Sigmoid colon (tissue), 4 donors: ENCODE measurements at regions not wholly inside any gene's neighbourhood (a gene's known extent, or its start where the extent isn't known, plus 50 kb on each side); places are given as distances from the start of the nearest gene placed in this dataset.

Experiments
- CTCF ChIP-seq, 4 experiments: fragments of 450-650 bp in 3 of 4; fragments of 200-600 bp in 1 of 4; IDR thresholded peaks; one replicate each; pipeline ENCODE4 v1.5.1; 2016 to 2019; ENCODE audit warnings: antibody characterized with exemption in 4 of 4, mild to moderate bottlenecking in 3 of 4, moderate library complexity in 2 of 4
- EP300 ChIP-seq, 4 donors: sonication (generic); formaldehyde crosslinking; IDR thresholded peaks; one replicate each; pipeline ENCODE4 v1.6.1; 2017; ENCODE audit warnings: antibody characterized with exemption in 4 of 4
- POLR2A ChIP-seq, 2 donors: fragments of 450-650 bp; IDR thresholded peaks; one replicate each; pipeline ENCODE4 v1.6.1; 2016; ENCODE audit warnings: antibody characterized with exemption in 2 of 2, mild to moderate bottlenecking in 2 of 2, moderate library complexity in 2 of 2
- POLR2AphosphoS5 ChIP-seq, 4 donors: sonication (generic); formaldehyde crosslinking; IDR thresholded peaks; one replicate each; pipeline ENCODE4 v1.6.1; 2017; ENCODE audit warnings: antibody characterized with exemption in 4 of 4

- TF ChIP-seq CTCF (IDR thresholded peaks at IDR 0.05) (no peak), EP300 (IDR thresholded peaks at IDR 0.05) (no peak), POLR2AphosphoS5 (IDR thresholded peaks at IDR 0.05) (no peak), POLR2A (IDR thresholded peaks at IDR 0.05) (no peak)
Observed at GRCh38 chr9:18404434-18405029, 69.4 kb upstream of the ADAMTSL1 start.
